ENCODE measurements at regions not wholly inside any gene's neighbourhood (a gene's known extent, or its start where the extent isn't known, plus 50 kb on each side); places are given as distances from the start of the nearest gene placed in this dataset.

GRCh38 chr11:93917673-93918072 is 67.3 kb upstream of the VSTM5 start:
- TF ChIP-seq EZH2 (IDR thresholded peaks at IDR 0.05), result no peak
- no peak for TF ChIP-seq FOXP2 (optimal IDR thresholded peaks at IDR 0.05; ENCODE audit: control extremely low read depth, extremely low read length, insufficient read depth)
- TF ChIP-seq POLR2AphosphoS5 (IDR thresholded peaks at IDR 0.05; ENCODE audit: borderline replicate concordance, low read depth, low read length), result no peak

Measured in SK-N-MC (cell line).